A549 (cell line): ENCODE measurements at regions not wholly inside any gene's neighbourhood (a gene's known extent, or its start where the extent isn't known, plus 50 kb on each side); places are given as distances from the start of the nearest gene placed in this dataset.

Experiments used
- ATAC-seq, 2 experiments: fragments of 200-7000 bp in 1 of 2; fragments of >200 bp in 1 of 2; cut with Nextera tagmentation in 1 of 2; cut with Tn5 transposase in 1 of 2; 3 replicates each; pipeline versions ENCODE4 v1.8.0 to v1.9.1; 2018 to 2020; ENCODE audit warnings: mild to moderate bottlenecking in 1 of 2, moderate library complexity in 1 of 2
- CTCF ChIA-PET: fragments of 300-600 bp; sonication (Branson Sonifier 250); formaldehyde crosslinking; extraction: SDS; loops from one replicate; lab custom pipeline; 2021; ENCODE audit warnings: antibody characterized with exemption, inconsistent platforms; lab: Yijun Ruan, JAX
- POLR2A ChIA-PET: fragments of 350-600 bp; formaldehyde crosslinking; extraction: SDS; loops from one replicate; lab custom pipeline; 2021; ENCODE audit warnings: antibody characterized with exemption, inconsistent platforms; lab: Yijun Ruan, JAX
- DNase-seq, 2 experiments: peaks; one replicate each; pipeline versions ENCODE4 v3.0.0 to v3.0.0-alpha.2; 2011 to 2016; ENCODE audit warnings: low read depth in 1 of 2, low spot score in 1 of 2
- FAIRE-seq: peaks from 2 replicates; lab custom pipeline; 2011; peaks lifted over from hg19 to GRCh38; lab: Jason Lieb, UNC
- H3K27ac ChIP-seq, 2 experiments: fragments of >200 bp; sonication (Bioruptor Twin); formaldehyde crosslinking; 3 replicates each; pipeline ENCODE4 v1.5.1; 2016 to 2017
- H3K4me1 ChIP-seq: fragments of >200 bp; sonication (Bioruptor Twin); formaldehyde crosslinking; 3 replicates; pipeline ENCODE4 v1.6.1; 2016
- H3K4me2 ChIP-seq: fragments of >200 bp; sonication (Bioruptor Twin); formaldehyde crosslinking; 3 replicates; pipeline ENCODE4 v1.6.1; 2016
- H3K4me3 ChIP-seq: fragments of >200 bp; sonication (Bioruptor Twin); formaldehyde crosslinking; 3 replicates; pipeline ENCODE4 v1.5.1; 2016
- H3K9me3 ChIP-seq: fragments of >200 bp; sonication (Bioruptor Twin); formaldehyde crosslinking; 3 replicates; pipeline ENCODE4 v1.6.1; 2016
- ATOH8 ChIP-seq: fragments of 250-450 bp; sonication (Bioruptor Pico); IDR thresholded peaks from 2 replicates; pipeline ENCODE4 v1.5.0; 2020; ENCODE audit warnings: low read depth, mild to moderate bottlenecking, moderate library complexity
- CBX8 ChIP-seq: fragments of 200-600 bp; sonication (generic); IDR thresholded peaks from 2 replicates; pipeline ENCODE4 v1.6.1; 2016
- CHD4 ChIP-seq: fragments of 200-600 bp; sonication (generic); IDR thresholded peaks from 2 replicates; pipeline ENCODE4 v1.6.1; 2016; ENCODE audit warnings: antibody characterized with exemption, mild to moderate bottlenecking, borderline replicate concordance
- EP300 ChIP-seq, 2 experiments: fragments of >200 bp; sonication (Bioruptor Twin); formaldehyde crosslinking; IDR thresholded peaks; 2 replicates in 1 of 2; 3 replicates in 1 of 2; pipeline ENCODE4 v1.6.1; 2016 to 2017
- FOSB ChIP-seq: fragments of 250-450 bp; sonication (Bioruptor Pico); IDR thresholded peaks from 2 replicates; pipeline ENCODE4 v1.5.0; 2020; ENCODE audit warnings: mild to moderate bottlenecking, moderate library complexity
- FOSL2 ChIP-seq, 2 experiments: fragments of 450-650 bp in 1 of 2; fragments of >200 bp in 1 of 2; sonication (Bioruptor Twin) in 1 of 2; formaldehyde crosslinking; IDR thresholded peaks; 2 replicates each; pipeline versions ENCODE4 v1.5.0 to v1.6.1; 2016 to 2020; ENCODE audit warnings: mild to moderate bottlenecking in 1 of 2, moderate library complexity in 1 of 2
- GATA3 ChIP-seq: IDR thresholded peaks from 2 replicates; pipeline ENCODE4 v1.6.1; 2012; ENCODE audit warnings: borderline replicate concordance
- HOXB5 ChIP-seq: fragments of 250-450 bp; sonication (Bioruptor Pico); IDR thresholded peaks from 2 replicates; pipeline ENCODE4 v1.5.0; 2020; ENCODE audit warnings: mild to moderate bottlenecking, moderate library complexity
- JUNB ChIP-seq: fragments of >200 bp; sonication (Bioruptor Twin); formaldehyde crosslinking; IDR thresholded peaks from 2 replicates; pipeline ENCODE4 v1.6.1; 2016
- KDM1A ChIP-seq: fragments of 200-600 bp; sonication (generic); IDR thresholded peaks from 2 replicates; pipeline ENCODE4 v1.6.1; 2016; ENCODE audit warnings: low read depth, mild to moderate bottlenecking
- MAX ChIP-seq: IDR thresholded peaks from 2 replicates; pipeline ENCODE4 v1.6.1; 2012
- NPAS2 ChIP-seq: fragments of 250-450 bp; sonication (Bioruptor Pico); IDR thresholded peaks from 2 replicates; pipeline ENCODE4 v1.8.0; 2022; ENCODE audit warnings: mild to moderate bottlenecking, moderate library complexity, borderline replicate concordance
- NR3C1 ChIP-seq: fragments of >200 bp; sonication (Bioruptor Twin); formaldehyde crosslinking; IDR thresholded peaks from 3 replicates; pipeline ENCODE4 v1.6.1; 2017
- PHF8 ChIP-seq: fragments of 200-600 bp; sonication (generic); IDR thresholded peaks from 2 replicates; pipeline ENCODE4 v1.6.1; 2016; ENCODE audit warnings: low read depth, mild to moderate bottlenecking, antibody characterized with exemption, moderate library complexity, borderline replicate concordance
- POLR2A ChIP-seq: IDR thresholded peaks from 2 replicates; pipeline ENCODE4 v1.6.1; 2012; ENCODE audit warnings: mild to moderate bottlenecking, low read length
- RARB ChIP-seq: fragments of 250-450 bp; sonication (Bioruptor Pico); IDR thresholded peaks from 2 replicates; pipeline ENCODE4 v1.8.0; 2021; ENCODE audit warnings: mild to moderate bottlenecking, moderate library complexity
- RCOR1 ChIP-seq: fragments of 150-350 bp; IDR thresholded peaks from 2 replicates; pipeline ENCODE4 v1.6.1; 2014; ENCODE audit warnings: antibody characterized with exemption, low read length, low read depth
- SREBF2 ChIP-seq: fragments of 450-650 bp; IDR thresholded peaks from 2 replicates; pipeline ENCODE4 v1.6.1; 2014; ENCODE audit warnings: mild to moderate bottlenecking, moderate library complexity
- TFCP2L1 ChIP-seq: fragments of 250-450 bp; sonication (Bioruptor Pico); IDR thresholded peaks from 2 replicates; pipeline ENCODE4 v1.5.0; 2021; ENCODE audit warnings: mild to moderate bottlenecking
- ZC3H11A ChIP-seq: fragments of 450-650 bp; IDR thresholded peaks from 2 replicates; pipeline ENCODE4 v1.6.1; 2014; ENCODE audit warnings: antibody characterized with exemption, mild to moderate bottlenecking
- ZFP36 ChIP-seq: fragments of 450-650 bp; IDR thresholded peaks from 2 replicates; pipeline ENCODE4 v1.6.1; 2014; ENCODE audit warnings: borderline replicate concordance; ENCODE audit not compliant: partially characterized antibody
- WGBS: methylation state at CpG from one replicate; pipeline ENCODE4 v1.1.6; 2017; ENCODE audit errors: missing lambda C conversion rate; 5-methylcytosine and 5-hydroxymethylcytosine counted together
- TF ChIP-seq, protein P1 (sequence below): fragments of 200-600 bp; sonication (generic); IDR thresholded peaks from 2 replicates; pipeline ENCODE4 v1.6.1; 2016; ENCODE audit warnings: antibody characterized with exemption, mild to moderate bottlenecking, moderate library complexity

DNA sequence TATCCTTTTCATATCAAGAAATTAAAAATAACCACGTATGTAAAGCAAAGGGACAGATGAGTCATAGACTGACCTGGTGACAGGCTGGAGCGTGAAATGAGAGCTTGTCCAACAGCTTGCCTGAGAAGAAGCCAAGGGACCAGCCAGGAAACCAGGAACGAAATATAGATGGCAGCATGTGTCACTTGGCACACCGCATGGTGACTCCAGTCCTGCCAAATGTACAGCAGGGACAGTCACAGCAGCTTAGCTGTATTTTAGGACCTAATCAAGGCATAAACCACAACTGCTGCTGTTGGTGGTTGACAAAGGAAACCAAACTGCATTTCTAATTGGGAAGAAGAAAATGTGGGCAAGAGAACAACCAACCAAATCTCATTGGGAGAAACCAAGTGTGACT, 755.0 kb downstream of the TFAP2A start:
- no peak for ATAC-seq
- CTCF ChIA-PET: no interaction called here
- H3K27ac ChIP-seq: no peak overlapping the region
- TF ChIP-seq RARB (no peak), RCOR1 (no peak), JUNB (no peak), ZFP36 (no peak), ATOH8 (CRISPR knock-in tag) (no peak), ZC3H11A (no peak), CBX8 (no peak), NPAS2 (CRISPR knock-in tag) (no peak), HOXB5 (CRISPR knock-in tag) (no peak), MAX (no peak), SREBF2 (no peak), FOSL2 (IDR thresholded peaks at IDR 0.05) (no peak), FOSL2 (CRISPR knock-in tag; IDR thresholded peaks at IDR 0.05) (no peak), GATA3 (no peak), EP300 (IDR thresholded peaks at IDR 0.05) (no peak)
- TF ChIP-seq, protein P1, sequence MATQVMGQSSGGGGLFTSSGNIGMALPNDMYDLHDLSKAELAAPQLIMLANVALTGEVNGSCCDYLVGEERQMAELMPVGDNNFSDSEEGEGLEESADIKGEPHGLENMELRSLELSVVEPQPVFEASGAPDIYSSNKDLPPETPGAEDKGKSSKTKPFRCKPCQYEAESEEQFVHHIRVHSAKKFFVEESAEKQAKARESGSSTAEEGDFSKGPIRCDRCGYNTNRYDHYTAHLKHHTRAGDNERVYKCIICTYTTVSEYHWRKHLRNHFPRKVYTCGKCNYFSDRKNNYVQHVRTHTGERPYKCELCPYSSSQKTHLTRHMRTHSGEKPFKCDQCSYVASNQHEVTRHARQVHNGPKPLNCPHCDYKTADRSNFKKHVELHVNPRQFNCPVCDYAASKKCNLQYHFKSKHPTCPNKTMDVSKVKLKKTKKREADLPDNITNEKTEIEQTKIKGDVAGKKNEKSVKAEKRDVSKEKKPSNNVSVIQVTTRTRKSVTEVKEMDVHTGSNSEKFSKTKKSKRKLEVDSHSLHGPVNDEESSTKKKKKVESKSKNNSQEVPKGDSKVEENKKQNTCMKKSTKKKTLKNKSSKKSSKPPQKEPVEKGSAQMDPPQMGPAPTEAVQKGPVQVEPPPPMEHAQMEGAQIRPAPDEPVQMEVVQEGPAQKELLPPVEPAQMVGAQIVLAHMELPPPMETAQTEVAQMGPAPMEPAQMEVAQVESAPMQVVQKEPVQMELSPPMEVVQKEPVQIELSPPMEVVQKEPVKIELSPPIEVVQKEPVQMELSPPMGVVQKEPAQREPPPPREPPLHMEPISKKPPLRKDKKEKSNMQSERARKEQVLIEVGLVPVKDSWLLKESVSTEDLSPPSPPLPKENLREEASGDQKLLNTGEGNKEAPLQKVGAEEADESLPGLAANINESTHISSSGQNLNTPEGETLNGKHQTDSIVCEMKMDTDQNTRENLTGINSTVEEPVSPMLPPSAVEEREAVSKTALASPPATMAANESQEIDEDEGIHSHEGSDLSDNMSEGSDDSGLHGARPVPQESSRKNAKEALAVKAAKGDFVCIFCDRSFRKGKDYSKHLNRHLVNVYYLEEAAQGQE: no peak
- TF ChIP-seq, all 56 proteins: peak for 0
- DNase-seq (no peak), FAIRE-seq (no peak)
- no peaks in the 10 kb centered on the region for H3K9me3 ChIP-seq
- no peak overlapping the region for H3K4me3 ChIP-seq
- WGBS: 67% methylated on average over 4 of the region's 4 CpGs
- POLR2A ChIA-PET: no interaction called here
- H3K4me2 ChIP-seq: no peak overlapping the region
- H3K4me1 ChIP-seq: no peaks in the 10 kb centered on the region

GRCh38 chr6:9657994-9658393, 756.9 kb downstream of the TFAP2A start:
- Histone ChIP-seq H3K4me3 (no peak overlapping the region), H3K4me1 (no peaks in the 10 kb centered on the region)
- ChIA-PET POLR2A (no interaction called here), CTCF (no interaction called here)
- 55% methylated on average over 1 of the region's 1 CpG for WGBS
- DNase-seq (peak in 1 of 2 experiments; percentile 1), ATAC-seq (no peak)
- TF ChIP-seq PHF8: no peak
- TF ChIP-seq POLR2A: no peak
- TF ChIP-seq NR3C1: no peak
- no peak for TF ChIP-seq CHD4
- TF ChIP-seq ZFP36: no peak
- no peak for TF ChIP-seq MAX
- TF ChIP-seq, all 56 proteins: peak for 0
- FAIRE-seq: no peak
- Histone ChIP-seq H3K4me2 (no peak overlapping the region), H3K9me3 (no peaks in the 10 kb centered on the region), H3K27ac (no peak overlapping the region)

DNA sequence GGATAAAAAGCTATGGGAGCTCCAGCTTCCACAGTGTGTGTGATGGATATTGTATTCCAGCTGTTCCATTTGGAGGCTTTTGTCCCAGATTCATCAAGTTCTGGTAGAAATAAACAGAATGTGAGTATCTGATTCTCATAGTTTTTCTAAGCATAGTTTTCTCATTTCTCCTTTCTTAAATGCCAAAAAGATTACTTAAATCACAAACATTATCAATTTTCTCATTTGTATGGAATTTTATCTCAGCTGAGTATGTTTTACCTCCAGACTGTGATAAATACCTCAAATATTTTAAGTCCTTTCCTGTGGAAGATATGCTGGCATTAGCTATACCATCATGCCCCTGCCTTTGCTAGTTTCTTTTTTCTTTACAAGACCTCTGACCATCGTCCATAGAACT, 767.3 kb downstream of the TFAP2A start:
- no peaks in the 10 kb centered on the region for H3K9me3 ChIP-seq
- TF ChIP-seq FOSB: no peak
- TF ChIP-seq KDM1A: no peak
- TF ChIP-seq ZFP36: no peak
- no peak for TF ChIP-seq TFCP2L1 (CRISPR knock-in tag)
- no peak for TF ChIP-seq NR3C1
- ATAC-seq: no peak
- WGBS: 16% methylated on average over 1 of the region's 1 CpG
- DNase-seq: no peak
- CTCF ChIA-PET: no interaction called here
- no peak for FAIRE-seq
- POLR2A ChIA-PET: no interaction called here
- H3K4me3 ChIP-seq: no peak overlapping the region
- no peaks in the 10 kb centered on the region for H3K4me1 ChIP-seq
- no peak overlapping the region for H3K4me2 ChIP-seq
- H3K27ac ChIP-seq: no peak overlapping the region
